HG02885 (cell line): ENCODE measurements at regions not wholly inside any gene's neighbourhood (a gene's known extent, or its start where the extent isn't known, plus 50 kb on each side); places are given as distances from the start of the nearest gene placed in this dataset.

Source experiments
- ATAC-seq: cut with Tn5 transposase; IDR thresholded peaks from one replicate; pipeline ENCODE4 v1.9.1; 2021; ENCODE audit warnings: mild to moderate bottlenecking; ENCODE audit not compliant: unreplicated experiment, poor library complexity

GRCh38 chr12:28925719-28926376 lies 223.2 kb upstream of the FAR2 start:
- no peak for ATAC-seq

GRCh38 chr12:28930704-28931103 lies 218.4 kb upstream of the FAR2 start:
- no peak for ATAC-seq

GRCh38 chr12:28933176-28933575 lies 215.9 kb upstream of the FAR2 start:
- no peak for ATAC-seq

- ATAC-seq: no peak
Observed at GRCh38 chr12:28933864-28934527, 215.1 kb upstream of the FAR2 start.

- ATAC-seq: no peak
Observed at GRCh38 chr12:28936221-28936620, 212.9 kb upstream of the FAR2 start.

GRCh38 chr12:28936711-28937110 lies 212.4 kb upstream of the FAR2 start:
- no peak for ATAC-seq

- ATAC-seq: no peak
Observed at GRCh38 chr12:28937196-28937595, 211.9 kb upstream of the FAR2 start.

- no peak for ATAC-seq
Observed at GRCh38 chr12:28938056-28938455, 211.0 kb upstream of the FAR2 start.

- ATAC-seq: no peak
Observed at GRCh38 chr12:28938581-28939235, 210.4 kb upstream of the FAR2 start.

- ATAC-seq: no peak
Observed at GRCh38 chr12:28939427-28939826, 209.7 kb upstream of the FAR2 start.

GRCh38 chr12:28941248-28941647 lies 207.8 kb upstream of the FAR2 start:
- no peak for ATAC-seq

GRCh38 chr12:28946361-28946760 lies 202.7 kb upstream of the FAR2 start:
- ATAC-seq: no peak

GRCh38 chr12:28948685-28949084 lies 200.4 kb upstream of the FAR2 start:
- ATAC-seq: no peak

GRCh38 chr12:28949184-28949583 lies 199.9 kb upstream of the FAR2 start:
- ATAC-seq: no peak

GRCh38 chr12:28950049-28950448 lies 199.0 kb upstream of the FAR2 start:
- ATAC-seq: no peak

- ATAC-seq: no peak
Observed at GRCh38 chr12:28951935-28952334, 197.1 kb upstream of the FAR2 start.

GRCh38 chr12:28954333-28954732 lies 194.7 kb upstream of the FAR2 start:
- no peak for ATAC-seq

- no peak for ATAC-seq
Observed at GRCh38 chr12:28955491-28955890, 193.6 kb upstream of the FAR2 start.

GRCh38 chr12:28955931-28956330 lies 193.1 kb upstream of the FAR2 start:
- ATAC-seq: no peak

GRCh38 chr12:28958553-28959195 lies 190.4 kb upstream of the FAR2 start:
- ATAC-seq: no peak

- no peak for ATAC-seq
Observed at GRCh38 chr12:28961948-28962384, 187.1 kb upstream of the FAR2 start.
